ENCODE measurements at regions not wholly inside any gene's neighbourhood (a gene's known extent, or its start where the extent isn't known, plus 50 kb on each side); places are given as distances from the start of the nearest gene placed in this dataset.

GRCh38 chr7:47148536-47149207 is 433.2 kb downstream of the TNS3 start:
- Mint-ChIP-seq H3K27ac (no peak overlapping the region), H3K4me3 (no peak overlapping the region), H3K9me3 (peaks cover 1% of the 10 kb centered on the region), H3K4me1 (peaks cover 12% of the 10 kb centered on the region), H3K27me3 (peaks cover 9% of the 10 kb centered on the region), H3K36me3 (no peaks in the 10 kb centered on the region)
- no peak for DNase-seq (ENCODE audit: low spot score in 2 of 2)
- no peak for ATAC-seq (ENCODE audit: low read depth)

- ATAC-seq (ENCODE audit: low read depth) (no peak), DNase-seq (ENCODE audit: low spot score in 2 of 2) (no peak)
- H3K27ac Mint-ChIP-seq, result no peak overlapping the region
- H3K4me3 Mint-ChIP-seq, result no peak overlapping the region
- H3K9me3 Mint-ChIP-seq, result peaks cover 1% of the 10 kb centered on the region
- H3K27me3 Mint-ChIP-seq, result peaks cover 9% of the 10 kb centered on the region
- H3K36me3 Mint-ChIP-seq, result no peaks in the 10 kb centered on the region
- peaks cover 12% of the 10 kb centered on the region for H3K4me1 Mint-ChIP-seq
Measured at GRCh38 chr7:47147213-47147631, 434.7 kb downstream of the TNS3 start.

GRCh38 chr7:47145982-47146381 is 435.9 kb downstream of the TNS3 start:
- H3K36me3 Mint-ChIP-seq, result no peaks in the 10 kb centered on the region
- peaks cover under 1% of the 10 kb centered on the region for H3K9me3 Mint-ChIP-seq
- no peak overlapping the region for H3K27ac Mint-ChIP-seq
- ATAC-seq (ENCODE audit: low read depth) (no peak), DNase-seq (ENCODE audit: low spot score in 2 of 2) (no peak)
- H3K27me3 Mint-ChIP-seq, result peaks cover 9% of the 10 kb centered on the region
- peaks cover 12% of the 10 kb centered on the region for H3K4me1 Mint-ChIP-seq
- H3K4me3 Mint-ChIP-seq, result no peak overlapping the region

GRCh38 chr7:47145186-47145725 is 436.7 kb downstream of the TNS3 start:
- Mint-ChIP-seq H3K9me3 (no peaks in the 10 kb centered on the region), H3K27ac (no peak overlapping the region), H3K36me3 (no peaks in the 10 kb centered on the region), H3K4me1 (peaks cover 12% of the 10 kb centered on the region), H3K4me3 (no peak overlapping the region), H3K27me3 (peaks cover 9% of the 10 kb centered on the region)
- ATAC-seq (ENCODE audit: low read depth), result no peak
- DNase-seq (ENCODE audit: low spot score in 2 of 2), result no peak

GRCh38 chr7:47143339-47143738 is 438.6 kb downstream of the TNS3 start:
- DNase-seq (ENCODE audit: low spot score in 2 of 2) (no peak), ATAC-seq (ENCODE audit: low read depth) (no peak)
- H3K27ac Mint-ChIP-seq, result no peak overlapping the region
- no peak overlapping the region for H3K4me3 Mint-ChIP-seq
- H3K36me3 Mint-ChIP-seq, result no peaks in the 10 kb centered on the region
- no peaks in the 10 kb centered on the region for H3K9me3 Mint-ChIP-seq
- H3K4me1 Mint-ChIP-seq, result no peaks in the 10 kb centered on the region
- H3K27me3 Mint-ChIP-seq, result peaks cover 18% of the 10 kb centered on the region

GRCh38 chr7:47142867-47143175 is 439.1 kb downstream of the TNS3 start:
- H3K27me3 Mint-ChIP-seq, result peaks cover 18% of the 10 kb centered on the region
- no peak overlapping the region for H3K27ac Mint-ChIP-seq
- H3K4me1 Mint-ChIP-seq, result no peaks in the 10 kb centered on the region
- no peaks in the 10 kb centered on the region for H3K9me3 Mint-ChIP-seq
- no peaks in the 10 kb centered on the region for H3K36me3 Mint-ChIP-seq
- H3K4me3 Mint-ChIP-seq, result no peak overlapping the region
- DNase-seq (ENCODE audit: low spot score in 2 of 2) (no peak), ATAC-seq (ENCODE audit: low read depth) (no peak)

- Mint-ChIP-seq H3K4me1 (no peaks in the 10 kb centered on the region), H3K27ac (no peak overlapping the region), H3K27me3 (peaks cover 18% of the 10 kb centered on the region), H3K36me3 (no peaks in the 10 kb centered on the region), H3K4me3 (no peak overlapping the region), H3K9me3 (no peaks in the 10 kb centered on the region)
- ATAC-seq (ENCODE audit: low read depth) (no peak), DNase-seq (ENCODE audit: low spot score in 2 of 2) (no peak)
Measured at GRCh38 chr7:47142169-47142866, 439.6 kb downstream of the TNS3 start.

GRCh38 chr7:47132471-47132870 is 449.4 kb downstream of the TNS3 start:
- Mint-ChIP-seq H3K27me3 (peaks cover 3% of the 10 kb centered on the region), H3K4me3 (no peak overlapping the region), H3K36me3 (no peaks in the 10 kb centered on the region), H3K4me1 (no peaks in the 10 kb centered on the region), H3K9me3 (no peaks in the 10 kb centered on the region), H3K27ac (no peak overlapping the region)
- ATAC-seq (ENCODE audit: low read depth) (no peak), DNase-seq (ENCODE audit: low spot score in 2 of 2) (no peak)

- H3K27ac Mint-ChIP-seq, result no peak overlapping the region
- DNase-seq (ENCODE audit: low spot score in 2 of 2) (no peak), ATAC-seq (ENCODE audit: low read depth) (no peak)
- H3K4me1 Mint-ChIP-seq, result no peaks in the 10 kb centered on the region
- H3K36me3 Mint-ChIP-seq, result no peaks in the 10 kb centered on the region
- H3K4me3 Mint-ChIP-seq, result no peak overlapping the region
- no peaks in the 10 kb centered on the region for H3K9me3 Mint-ChIP-seq
- peaks cover 5% of the 10 kb centered on the region for H3K27me3 Mint-ChIP-seq
Measured at GRCh38 chr7:47128700-47129099, 453.2 kb downstream of the TNS3 start.

- Mint-ChIP-seq H3K4me1 (no peaks in the 10 kb centered on the region), H3K27ac (no peak overlapping the region), H3K36me3 (no peaks in the 10 kb centered on the region), H3K27me3 (peaks cover 5% of the 10 kb centered on the region), H3K4me3 (no peak overlapping the region), H3K9me3 (no peaks in the 10 kb centered on the region)
- ATAC-seq (ENCODE audit: low read depth) (no peak), DNase-seq (ENCODE audit: low spot score in 2 of 2) (no peak)
Measured at GRCh38 chr7:47125529-47125928, 456.4 kb downstream of the TNS3 start.

GRCh38 chr7:47119261-47119865 is 462.5 kb downstream of the TNS3 start:
- peaks cover 4% of the 10 kb centered on the region for H3K27me3 Mint-ChIP-seq
- ATAC-seq (ENCODE audit: low read depth) (no peak), DNase-seq (ENCODE audit: low spot score in 2 of 2) (no peak)
- no peaks in the 10 kb centered on the region for H3K9me3 Mint-ChIP-seq
- no peaks in the 10 kb centered on the region for H3K4me1 Mint-ChIP-seq
- H3K36me3 Mint-ChIP-seq, result no peaks in the 10 kb centered on the region
- H3K4me3 Mint-ChIP-seq, result no peak overlapping the region
- H3K27ac Mint-ChIP-seq, result no peak overlapping the region

GRCh38 chr7:47104206-47104549 is 477.7 kb downstream of the TNS3 start:
- Mint-ChIP-seq H3K27me3 (no peaks in the 10 kb centered on the region), H3K9me3 (peaks cover 3% of the 10 kb centered on the region), H3K4me3 (no peak overlapping the region), H3K36me3 (no peaks in the 10 kb centered on the region), H3K27ac (no peak overlapping the region), H3K4me1 (peaks cover 2% of the 10 kb centered on the region)
- ATAC-seq (ENCODE audit: low read depth) (no peak), DNase-seq (ENCODE audit: low spot score in 2 of 2) (no peak)

GRCh38 chr7:47103498-47104205 is 478.3 kb downstream of the TNS3 start:
- H3K4me3 Mint-ChIP-seq, result no peak overlapping the region
- H3K4me1 Mint-ChIP-seq, result peaks cover 2% of the 10 kb centered on the region
- no peak overlapping the region for H3K27ac Mint-ChIP-seq
- peaks cover 3% of the 10 kb centered on the region for H3K9me3 Mint-ChIP-seq
- DNase-seq (ENCODE audit: low spot score in 2 of 2) (no peak), ATAC-seq (ENCODE audit: low read depth) (no peak)
- no peaks in the 10 kb centered on the region for H3K27me3 Mint-ChIP-seq
- H3K36me3 Mint-ChIP-seq, result no peaks in the 10 kb centered on the region

GRCh38 chr7:47102331-47102841 is 479.5 kb downstream of the TNS3 start:
- Mint-ChIP-seq H3K36me3 (no peaks in the 10 kb centered on the region), H3K4me1 (peaks cover 2% of the 10 kb centered on the region)
- ATAC-seq (ENCODE audit: low read depth), result no peak

More at GRCh38 chr7:47102331-47102841, 479.5 kb downstream of the TNS3 start:
- no peak for DNase-seq (ENCODE audit: low spot score in 2 of 2)
- Mint-ChIP-seq H3K9me3 (peaks cover 3% of the 10 kb centered on the region), H3K27me3 (no peaks in the 10 kb centered on the region), H3K4me3 (no peak overlapping the region), H3K27ac (no peak overlapping the region)

All from memory B cell (primary cell).